ENCODE measurements at regions not wholly inside any gene's neighbourhood (a gene's known extent, or its start where the extent isn't known, plus 50 kb on each side); places are given as distances from the start of the nearest gene placed in this dataset.

DNA sequence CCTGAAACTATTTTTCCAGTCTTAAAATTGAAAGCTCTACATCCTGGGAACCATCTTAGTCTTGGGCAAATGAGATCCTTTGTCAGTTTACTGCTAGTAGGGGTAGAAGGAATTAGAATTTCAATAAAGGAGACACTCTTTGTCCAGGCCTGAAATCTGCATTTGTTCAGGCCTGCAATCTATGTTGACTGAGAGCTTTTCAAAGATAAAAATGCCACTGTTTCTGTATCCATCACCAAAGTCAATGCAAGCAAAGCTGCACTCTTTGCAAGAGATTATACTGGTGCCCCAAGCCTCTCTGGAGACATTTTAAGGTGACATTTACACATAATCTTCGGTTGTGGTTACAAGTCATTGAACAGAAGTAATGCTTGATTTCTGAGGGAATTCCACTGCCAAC is 135.7 kb downstream of the CTH start:
- TF ChIP-seq, protein P1, sequence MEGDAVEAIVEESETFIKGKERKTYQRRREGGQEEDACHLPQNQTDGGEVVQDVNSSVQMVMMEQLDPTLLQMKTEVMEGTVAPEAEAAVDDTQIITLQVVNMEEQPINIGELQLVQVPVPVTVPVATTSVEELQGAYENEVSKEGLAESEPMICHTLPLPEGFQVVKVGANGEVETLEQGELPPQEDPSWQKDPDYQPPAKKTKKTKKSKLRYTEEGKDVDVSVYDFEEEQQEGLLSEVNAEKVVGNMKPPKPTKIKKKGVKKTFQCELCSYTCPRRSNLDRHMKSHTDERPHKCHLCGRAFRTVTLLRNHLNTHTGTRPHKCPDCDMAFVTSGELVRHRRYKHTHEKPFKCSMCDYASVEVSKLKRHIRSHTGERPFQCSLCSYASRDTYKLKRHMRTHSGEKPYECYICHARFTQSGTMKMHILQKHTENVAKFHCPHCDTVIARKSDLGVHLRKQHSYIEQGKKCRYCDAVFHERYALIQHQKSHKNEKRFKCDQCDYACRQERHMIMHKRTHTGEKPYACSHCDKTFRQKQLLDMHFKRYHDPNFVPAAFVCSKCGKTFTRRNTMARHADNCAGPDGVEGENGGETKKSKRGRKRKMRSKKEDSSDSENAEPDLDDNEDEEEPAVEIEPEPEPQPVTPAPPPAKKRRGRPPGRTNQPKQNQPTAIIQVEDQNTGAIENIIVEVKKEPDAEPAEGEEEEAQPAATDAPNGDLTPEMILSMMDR (IDR thresholded peaks at IDR 0.05), result no peak
- TF ChIP-seq POLR2AphosphoS5 (IDR thresholded peaks at IDR 0.05), result no peak

Measured in sigmoid colon (tissue), 4 donors.